AG04450 (cell line): ENCODE measurements at regions not wholly inside any gene's neighbourhood (a gene's known extent, or its start where the extent isn't known, plus 50 kb on each side); places are given as distances from the start of the nearest gene placed in this dataset.
"Not testable (repeated sequence)": the region's sequence is repeated elsewhere in the genome, so short reads cannot be mapped to it uniquely, and the experiment has no call there.

ENCODE experiments used
- CTCF ChIA-PET: fragments of 300-600, 350-600 bp; formaldehyde crosslinking; extraction: SDS; loops from one replicate; lab custom pipeline; 2022; ENCODE audit warnings: antibody characterized with exemption, inconsistent platforms; lab: Charles Lee
- POLR2A ChIA-PET: fragments of 350-600 bp; formaldehyde crosslinking; extraction: SDS; loops from one replicate; lab custom pipeline; 2021; ENCODE audit warnings: antibody characterized with exemption, inconsistent platforms; lab: Yijun Ruan, JAX
- DNase-seq: peaks from one replicate; pipeline ENCODE4 v3.0.0-alpha.2; 2011; ENCODE audit warnings: low read depth, low spot score
- H3K27ac ChIP-seq: one replicate; pipeline ENCODE4 v1.5.1; 2012; ENCODE audit warnings: low read depth, low read length, control low read depth
- H3K27me3 ChIP-seq: one replicate; pipeline ENCODE4 v1.6.0; 2012; ENCODE audit warnings: low read length; ENCODE audit not compliant: control insufficient read depth, insufficient read depth
- H3K4me3 ChIP-seq: 2 replicates; pipeline ENCODE4 v1.5.1; 2011; ENCODE audit warnings: mild to moderate bottlenecking, low read depth, low read length, control low read depth
- H3K9me3 ChIP-seq: 2 replicates; pipeline ENCODE4 v1.5.1; 2012; ENCODE audit warnings: low read length; ENCODE audit not compliant: control insufficient read depth, insufficient read depth
- CTCF ChIP-seq: IDR thresholded peaks from 2 replicates; pipeline ENCODE4 v1.5.1; 2011; ENCODE audit warnings: low read depth, low read length, control low read depth, inconsistent platforms

- ChIA-PET POLR2A (no interaction called here), CTCF (interaction anchor here (0.6 to 2.2 kb wide), 3 partner anchors 12 to 828 kb away, joined by 3 to 12 read pairs (median 6); no protein-coding TSS in a partner anchor)
- DNase-seq, result no peak
- no peak for TF ChIP-seq CTCF
- no peak overlapping the region for H3K4me3 ChIP-seq
- no peak overlapping the region for H3K27ac ChIP-seq
- peaks cover 12% of the 10 kb centered on the region; the same call in 1 of the 2 replicates for H3K9me3 ChIP-seq
- peaks cover 34% of the 10 kb centered on the region for H3K27me3 ChIP-seq
These were observed 83.2 kb upstream of the RHOU start for GRCh38 chr1:228652116-228652515.

- DNase-seq, H3K27ac ChIP-seq, H3K4me3 ChIP-seq, H3K9me3 ChIP-seq, POLR2A ChIA-PET: not testable (repeated sequence)
- peaks cover 27% of the 10 kb centered on the region for H3K27me3 ChIP-seq
- CTCF ChIA-PET, result interaction anchor here (1.0 kb wide), 1 partner anchor 10 kb away, joined by 3 read pairs; no protein-coding TSS in a partner anchor
These were observed 82.2 kb upstream of the RHOU start for GRCh38 chr1:228653057-228653456.

GRCh38 chr1:228653748-228654147, 81.5 kb upstream of the RHOU start:
- CTCF ChIA-PET, result interaction anchor here (1.0 kb wide), 1 partner anchor 10 kb away, joined by 3 read pairs; no protein-coding TSS in a partner anchor
- Histone ChIP-seq H3K4me3 (no peak overlapping the region), H3K27me3 (peaks cover 21% of the 10 kb centered on the region), H3K27ac (no peak overlapping the region), H3K9me3 (peaks cover 4% of the 10 kb centered on the region; the same call in 1 of the 2 replicates)
- no peak for DNase-seq
- TF ChIP-seq CTCF, result no peak
- POLR2A ChIA-PET, result no interaction called here

GRCh38 chr1:228655796-228656394, 79.4 kb upstream of the RHOU start:
- H3K4me3 ChIP-seq, result no peak overlapping the region
- CTCF ChIA-PET, result no interaction called here
- POLR2A ChIA-PET, result no interaction called here
- no peak for DNase-seq
- no peak for TF ChIP-seq CTCF
- H3K27me3 ChIP-seq, result peaks cover 5% of the 10 kb centered on the region
- no peaks in the 10 kb centered on the region for H3K9me3 ChIP-seq
- H3K27ac ChIP-seq, result no peak overlapping the region

- H3K27me3 ChIP-seq, H3K4me3 ChIP-seq, POLR2A ChIA-PET, DNase-seq, H3K27ac ChIP-seq, H3K9me3 ChIP-seq: not testable (repeated sequence)
- CTCF ChIA-PET, result interaction anchor here (3.3 kb wide), 1 partner anchor 594 kb away, joined by 71 read pairs; no protein-coding TSS in a partner anchor
These were observed 73.1 kb upstream of the RHOU start for GRCh38 chr1:228662007-228662689.

- ChIA-PET CTCF (interaction anchor here (0.6 to 3.3 kb wide), 19 partner anchors 10 to 886 kb away, joined by 3 to 74 read pairs (median 4); partner anchors contain the start of gene RHOU), POLR2A (no interaction called here)
- peak; percentile 13 for DNase-seq
- no peaks in the 10 kb centered on the region for H3K9me3 ChIP-seq
- peak; percentile 79 for TF ChIP-seq CTCF
- no peak overlapping the region for H3K4me3 ChIP-seq
- peaks cover 5% of the 10 kb centered on the region for H3K27me3 ChIP-seq
- H3K27ac ChIP-seq, result no peak overlapping the region
These were observed 70.8 kb upstream of the RHOU start for GRCh38 chr1:228664399-228664914.
